Left lung (tissue), 4 donors: ENCODE measurements at regions not wholly inside any gene's neighbourhood (a gene's known extent, or its start where the extent isn't known, plus 50 kb on each side); places are given as distances from the start of the nearest gene placed in this dataset.
A peak's percentile ranks its signal among the peaks of the same experiment; 100 is the strongest.

ENCODE experiments used
- ATAC-seq: fragments of 200-7000 bp; cut with Tn5 transposase; one replicate; pipeline ENCODE4 v1.9.1; 2020; ENCODE audit warnings: moderate library complexity
- DNase-seq, 4 donors: peaks; one replicate each; pipeline ENCODE4 v3.0.0-alpha.2; 2013 to 2020
- H3K27ac ChIP-seq, 2 donors: fragments of 200-600 bp; sonication (generic) in 1 of 2; one replicate each; pipeline versions ENCODE4 v1.5.0 to v1.8.0; 2020 to 2021
- H3K27me3 ChIP-seq, 2 donors: fragments of 200-600 bp; sonication (generic) in 1 of 2; one replicate each; pipeline versions ENCODE4 v1.5.0 to v1.8.0; 2020 to 2021
- H3K36me3 ChIP-seq, 2 donors: fragments of 200-600 bp; sonication (generic) in 1 of 2; one replicate each; pipeline versions ENCODE4 v1.5.0 to v1.8.0; 2020 to 2021
- H3K4me1 ChIP-seq, 2 donors: fragments of 200-600 bp; one replicate each; pipeline ENCODE4 v1.8.0; 2021
- H3K4me3 ChIP-seq, 2 donors: fragments of 200-600 bp; sonication (generic) in 1 of 2; one replicate each; pipeline versions ENCODE4 v1.5.0 to v1.8.0; 2020 to 2021; ENCODE audit warnings: mild to moderate bottlenecking in 1 of 2
- H3K9me3 ChIP-seq, 2 donors: fragments of 200-600 bp; sonication (generic) in 1 of 2; one replicate each; pipeline versions ENCODE4 v1.5.0 to v1.8.0; 2020 to 2021
- CTCF ChIP-seq, 2 donors: fragments of 200-600 bp; sonication (generic) in 1 of 2; IDR thresholded peaks; one replicate each; pipeline versions ENCODE4 v1.5.0 to v1.8.0; 2021; ENCODE audit warnings: antibody characterized with exemption in 2 of 2
- intact Hi-C, 2 donors: fragments of 100-400 bp; cut with DNase I; formaldehyde crosslinking; loops; one replicate each; pipeline versions ENCODE4 v1.11.2 to v1.14.2; 2022
- donor health status: DM: no; HTN: yes; CAD: no.
- donor health status: DM: no; HTN: no; CAD: no.

GRCh38 chr2:16013359-16013911 lies 73.1 kb downstream of the MYCN start:
- Histone ChIP-seq H3K27ac (no peak overlapping the region), H3K4me1 (peaks cover 0 to 17% of the 10 kb centered on the region in 2 donors), H3K36me3 (no peaks in the 10 kb centered on the region), H3K27me3 (peaks cover 25 to 55% of the 10 kb centered on the region in 2 donors), H3K4me3 (no peak overlapping the region), H3K9me3 (no peaks in the 10 kb centered on the region)
- intact Hi-C loops: no loop called here
- DNase-seq: no peak
- no peak for TF ChIP-seq CTCF (IDR thresholded peaks at IDR 0.05)
- ATAC-seq: no peak

GRCh38 chr2:16012626-16013358 lies 72.4 kb downstream of the MYCN start:
- no peaks in the 10 kb centered on the region for H3K9me3 ChIP-seq
- intact Hi-C loops: no loop called here
- H3K4me1 ChIP-seq: peaks cover 0 to 17% of the 10 kb centered on the region in 2 donors
- ATAC-seq (peak; percentile 94), DNase-seq (peak in 2 of 4 donors; percentile 62 to 79)
- H3K4me3 ChIP-seq: no peak overlapping the region
- no peak overlapping the region for H3K27ac ChIP-seq
- peaks cover 25 to 55% of the 10 kb centered on the region in 2 donors for H3K27me3 ChIP-seq
- TF ChIP-seq CTCF (IDR thresholded peaks at IDR 0.05): no peak
- no peaks in the 10 kb centered on the region for H3K36me3 ChIP-seq

GRCh38 chr2:16012029-16012596 lies 71.8 kb downstream of the MYCN start:
- H3K27me3 ChIP-seq: peaks cover 25 to 55% of the 10 kb centered on the region in 2 donors
- TF ChIP-seq CTCF (IDR thresholded peaks at IDR 0.05): no peak

GRCh38 chr2:16011621-16011960 lies 71.2 kb downstream of the MYCN start:
- H3K27me3 ChIP-seq: peaks cover 25 to 55% of the 10 kb centered on the region in 2 donors
- ATAC-seq (no peak), DNase-seq (no peak)
- peaks cover 0 to 20% of the 10 kb centered on the region in 2 donors for H3K4me1 ChIP-seq
- no peak overlapping the region for H3K4me3 ChIP-seq
- no peak for TF ChIP-seq CTCF (IDR thresholded peaks at IDR 0.05)
- no peak overlapping the region for H3K27ac ChIP-seq
- H3K36me3 ChIP-seq: no peaks in the 10 kb centered on the region
- H3K9me3 ChIP-seq: no peaks in the 10 kb centered on the region
- intact Hi-C loops: no loop called here

More at GRCh38 chr2:16012029-16012596, 71.8 kb downstream of the MYCN start:
- DNase-seq: no peak
- Histone ChIP-seq H3K4me1 (peaks cover 0 to 17% of the 10 kb centered on the region in 2 donors), H3K27ac (no peak overlapping the region), H3K36me3 (no peaks in the 10 kb centered on the region), H3K4me3 (no peak overlapping the region), H3K9me3 (no peaks in the 10 kb centered on the region)
- no peak for ATAC-seq
- intact Hi-C loops: no loop called here

GRCh38 chr2:16010951-16011620 lies 70.7 kb downstream of the MYCN start:
- DNase-seq (no peak), ATAC-seq (no peak)
- H3K9me3 ChIP-seq: no peaks in the 10 kb centered on the region
- no peak overlapping the region for H3K27ac ChIP-seq
- no peak overlapping the region for H3K4me3 ChIP-seq
- no peaks in the 10 kb centered on the region for H3K36me3 ChIP-seq
- peaks cover 25 to 55% of the 10 kb centered on the region in 2 donors for H3K27me3 ChIP-seq
- H3K4me1 ChIP-seq: peaks cover 0 to 23% of the 10 kb centered on the region in 2 donors
- intact Hi-C loops: no loop called here
- TF ChIP-seq CTCF (IDR thresholded peaks at IDR 0.05): no peak
